Nucleus accumbens (tissue), 56 donors: ENCODE measurements at regions not wholly inside any gene's neighbourhood (a gene's known extent, or its start where the extent isn't known, plus 50 kb on each side); places are given as distances from the start of the nearest gene placed in this dataset.

ENCODE experiments used
- DNase-seq, 56 donors: peaks; one replicate each; lab custom pipeline; 2025; lab: John Stamatoyannopoulos, UW

DNA sequence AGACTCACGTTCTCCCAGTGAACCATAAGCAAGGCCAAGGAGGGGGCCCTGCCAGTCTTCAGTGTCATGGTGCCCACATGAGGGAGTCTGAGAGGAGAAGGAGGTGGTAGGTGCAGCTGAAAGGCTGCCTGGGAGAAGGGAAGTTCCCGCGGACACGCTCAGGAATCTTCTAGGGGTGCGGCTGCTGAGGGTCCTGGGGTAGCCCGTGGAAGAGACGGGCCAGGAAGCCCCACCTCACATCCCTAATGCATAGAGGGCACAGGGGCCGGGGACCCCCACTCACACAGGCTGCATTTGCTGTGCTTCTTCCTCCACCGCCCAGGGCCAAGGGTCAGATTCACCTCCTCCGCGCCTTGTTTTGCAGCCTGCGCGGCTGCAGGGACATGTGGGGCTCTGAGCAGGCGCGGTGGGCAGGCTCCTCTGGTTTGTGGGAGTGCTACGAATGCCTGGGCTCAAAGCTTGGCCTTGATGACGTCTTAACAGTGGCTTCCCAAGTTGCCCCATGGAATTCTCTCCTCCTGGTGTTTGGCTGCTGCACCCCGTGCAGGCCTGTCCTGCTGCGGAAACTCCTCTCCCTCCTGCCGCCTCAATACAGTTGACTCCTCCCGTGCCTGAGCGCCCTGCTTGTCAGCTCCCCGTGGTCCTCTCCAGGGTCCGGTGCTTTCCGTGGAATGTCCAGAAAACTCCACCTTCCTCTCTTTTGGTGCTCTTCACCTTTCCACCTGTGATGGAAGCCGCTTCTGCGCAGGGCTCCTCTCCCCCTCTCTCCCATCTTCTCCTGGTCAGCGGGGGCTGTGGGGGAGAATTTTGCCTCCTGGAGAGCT lies 95.7 kb downstream of the VAPA start:
- no peak for DNase-seq

DNA sequence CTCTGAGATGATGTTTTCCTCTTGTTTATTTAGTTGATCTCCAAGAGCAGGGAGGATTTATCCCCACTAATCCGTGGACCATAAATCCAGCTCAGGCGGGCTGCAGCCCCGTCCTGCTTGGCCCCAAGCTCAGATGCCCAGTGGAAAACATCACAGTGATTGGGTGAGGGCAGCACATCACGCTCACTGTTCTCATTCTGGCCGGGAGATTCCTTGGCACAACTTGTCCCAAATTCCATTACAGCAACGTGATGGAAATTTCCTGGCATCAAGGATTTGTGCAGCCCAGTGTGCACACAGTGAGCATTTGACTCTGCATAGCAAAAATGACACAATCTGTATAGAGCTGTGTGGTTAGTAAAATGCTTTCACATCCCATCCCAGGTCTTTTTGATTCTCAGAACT lies 96.8 kb downstream of the VAPA start:
- peak in 42 of 56 donors; percentile 9 to 75 (median 50) for DNase-seq

DNA sequence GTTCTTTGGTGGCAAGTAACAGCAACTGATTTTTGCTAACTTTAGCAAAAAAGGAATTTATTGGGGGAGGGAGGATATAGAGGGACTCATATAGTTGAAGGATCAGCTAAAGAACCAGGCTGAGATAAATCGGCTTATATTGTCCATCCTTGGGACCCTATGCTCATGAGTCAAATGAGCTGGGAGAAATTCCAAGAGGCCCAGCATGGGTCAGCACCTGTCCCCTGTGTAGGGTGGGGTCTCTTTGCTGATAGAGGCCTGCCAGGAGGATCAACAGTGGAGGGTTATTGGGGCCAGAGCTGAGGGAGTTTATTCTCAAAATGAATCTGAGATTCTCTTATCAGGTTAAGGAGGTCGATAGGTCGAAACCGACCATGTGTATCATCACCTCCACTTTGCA lies 97.2 kb downstream of the VAPA start:
- no peak for DNase-seq

DNA sequence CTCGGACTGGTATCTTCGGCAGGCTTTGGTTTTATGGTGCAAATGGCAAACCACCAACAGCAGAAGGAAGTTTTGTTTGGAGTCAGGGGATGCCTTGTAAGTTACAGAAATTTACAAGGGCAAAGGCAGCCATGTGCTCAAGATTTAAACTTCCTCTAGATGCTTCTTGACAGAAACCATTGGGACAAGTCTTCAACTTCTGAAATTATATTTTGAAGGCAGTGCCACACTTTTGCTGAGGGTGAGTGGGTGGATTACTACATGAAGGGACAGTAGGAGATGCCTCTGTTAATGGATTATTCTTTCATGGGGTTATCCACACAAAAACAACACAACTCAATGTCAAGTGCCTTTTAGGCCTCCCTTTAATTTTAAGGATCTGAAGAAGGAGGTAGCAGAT lies 97.9 kb downstream of the VAPA start:
- no peak for DNase-seq

DNA sequence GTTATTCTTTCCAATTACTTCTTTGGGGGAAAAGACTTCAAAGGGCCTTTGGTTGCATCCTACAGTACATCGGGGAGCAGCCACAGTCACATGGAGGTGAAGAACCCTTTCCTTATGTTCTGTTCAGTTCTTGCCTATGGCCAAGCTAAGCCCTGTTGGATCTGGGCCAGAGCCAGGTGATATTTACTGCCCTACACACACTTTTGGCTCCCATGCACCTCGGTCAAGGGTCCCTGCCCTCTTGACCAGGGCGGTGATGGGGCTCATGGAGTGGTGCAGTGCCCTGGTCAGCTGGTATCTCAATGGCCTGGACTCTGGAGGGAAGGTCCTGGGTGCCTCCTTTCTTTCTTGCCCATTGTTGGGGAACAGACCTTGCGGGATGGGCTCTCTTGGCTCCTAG lies 98.7 kb downstream of the VAPA start:
- no peak for DNase-seq

DNA sequence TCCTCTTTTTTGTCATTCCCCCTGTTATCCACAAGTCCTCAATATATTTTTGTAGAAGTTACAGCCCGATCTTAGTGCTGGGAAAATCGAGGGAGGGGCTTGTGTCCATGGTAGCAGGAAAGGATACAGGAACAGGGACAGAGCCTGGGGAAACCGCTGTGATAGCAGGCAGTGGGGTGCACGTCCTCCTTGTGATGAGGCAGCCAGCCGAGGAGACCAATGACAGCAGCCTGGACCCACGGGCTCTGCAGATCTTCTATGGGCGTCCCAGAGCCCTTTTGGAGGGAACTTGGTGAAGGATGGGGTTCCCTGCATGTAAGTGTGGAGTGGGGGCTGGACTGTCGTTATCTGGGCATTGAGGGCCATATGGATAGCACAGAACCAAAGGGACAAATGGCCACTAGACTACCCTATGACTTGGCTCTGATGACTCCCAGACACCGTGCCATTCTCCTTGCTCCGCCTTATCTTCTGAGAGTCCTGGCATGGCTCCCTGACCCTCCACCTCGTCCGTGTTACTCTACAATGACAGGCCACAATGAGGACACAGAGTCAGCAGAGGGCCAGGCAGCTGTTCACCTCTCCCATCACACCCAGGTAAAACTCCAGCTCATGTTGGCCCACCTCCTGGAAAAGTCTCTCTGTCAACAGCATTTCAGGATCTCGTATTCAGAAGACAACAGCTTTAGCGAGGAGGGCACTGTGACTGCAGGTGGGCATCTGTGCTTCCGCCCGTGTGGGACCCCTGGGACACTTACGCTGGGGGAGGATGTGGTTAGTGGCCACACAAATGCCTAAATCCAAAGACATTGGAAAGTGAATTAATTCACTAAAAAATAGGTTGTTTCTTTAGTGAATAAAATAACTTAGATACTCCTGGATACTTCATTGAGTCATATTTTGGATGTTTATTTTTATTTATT lies 100.1 kb downstream of the VAPA start:
- no peak for DNase-seq

DNA sequence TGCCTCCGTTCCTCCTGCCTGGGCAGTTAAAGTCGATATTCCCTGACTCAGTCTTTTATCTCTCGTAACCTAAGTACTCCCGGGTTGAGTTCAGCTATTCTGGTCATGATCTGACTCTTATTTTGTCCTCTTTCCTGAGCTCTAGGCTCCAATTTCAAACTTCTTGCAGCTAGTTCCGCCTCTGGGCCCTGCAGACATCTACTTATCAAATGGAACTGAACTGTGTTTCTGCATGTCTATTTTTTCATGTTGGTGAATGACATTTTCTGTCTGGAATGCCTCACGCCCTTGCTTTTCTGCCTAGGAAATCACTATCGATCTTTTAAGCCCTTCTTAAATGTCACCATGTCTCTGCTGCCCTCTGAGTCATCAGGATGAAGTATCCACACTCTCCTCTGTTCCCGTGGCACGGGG lies 101.5 kb downstream of the VAPA start:
- no peak for DNase-seq

DNA sequence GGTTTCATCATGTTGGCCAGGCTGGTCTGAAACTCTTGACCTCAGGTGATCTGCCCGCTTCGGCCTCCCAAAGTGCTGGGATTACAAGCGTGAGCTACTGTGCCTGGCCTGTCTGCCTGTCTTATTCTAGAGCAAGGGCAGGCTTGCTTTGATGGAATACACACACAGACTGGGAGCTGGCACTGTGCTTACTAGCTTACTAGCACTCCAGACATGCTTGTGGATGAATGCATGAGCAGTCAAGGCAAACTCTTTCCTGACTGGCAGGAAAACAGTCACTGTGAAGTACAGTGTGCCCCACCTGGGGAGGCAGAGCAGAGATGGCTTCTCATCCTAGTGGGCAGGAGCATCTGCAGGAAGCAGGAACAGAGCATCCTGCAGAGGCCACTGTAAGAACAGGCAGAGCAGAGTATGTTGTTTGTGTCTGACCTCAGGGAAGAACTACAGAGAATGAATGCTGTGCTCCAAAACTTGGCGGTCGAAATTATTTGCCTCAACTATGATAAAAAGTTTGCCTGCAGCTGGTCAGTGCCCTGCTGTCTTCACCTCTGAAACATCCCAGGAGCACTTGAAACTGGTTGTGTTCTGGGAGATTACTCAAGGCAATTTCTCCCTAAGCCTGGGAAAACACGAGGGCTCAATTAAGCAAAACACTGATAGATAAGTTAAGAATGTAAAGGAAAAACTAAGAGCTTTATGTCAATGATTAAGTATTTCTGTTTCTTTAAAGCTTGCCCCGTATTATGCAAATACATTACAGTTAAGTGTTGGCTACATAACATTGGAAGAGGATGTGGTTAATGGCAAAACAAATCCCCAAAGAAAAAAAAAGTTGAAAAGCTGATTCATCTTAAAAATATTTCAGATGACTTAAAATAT lies 102.4 kb downstream of the VAPA start:
- no peak for DNase-seq

DNA sequence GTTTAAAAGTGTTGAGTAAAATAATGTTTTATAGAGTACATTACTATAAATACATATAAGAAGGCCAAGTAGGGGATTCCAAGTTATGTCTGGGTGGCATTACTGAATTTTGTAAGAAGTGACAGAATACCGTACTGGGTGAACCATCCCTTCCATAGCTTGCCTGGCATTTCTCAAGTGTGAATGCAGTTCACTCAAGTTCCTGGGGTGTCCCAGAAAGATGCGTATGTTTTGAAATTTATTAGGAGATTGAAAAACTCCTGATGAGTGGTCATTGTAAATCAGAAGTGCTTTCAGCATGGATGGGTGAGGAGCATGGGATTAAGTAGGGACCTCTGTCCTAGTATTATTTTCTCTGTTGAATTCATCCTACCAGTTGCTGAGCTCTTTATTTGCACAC lies 103.2 kb downstream of the VAPA start:
- no peak for DNase-seq

DNA sequence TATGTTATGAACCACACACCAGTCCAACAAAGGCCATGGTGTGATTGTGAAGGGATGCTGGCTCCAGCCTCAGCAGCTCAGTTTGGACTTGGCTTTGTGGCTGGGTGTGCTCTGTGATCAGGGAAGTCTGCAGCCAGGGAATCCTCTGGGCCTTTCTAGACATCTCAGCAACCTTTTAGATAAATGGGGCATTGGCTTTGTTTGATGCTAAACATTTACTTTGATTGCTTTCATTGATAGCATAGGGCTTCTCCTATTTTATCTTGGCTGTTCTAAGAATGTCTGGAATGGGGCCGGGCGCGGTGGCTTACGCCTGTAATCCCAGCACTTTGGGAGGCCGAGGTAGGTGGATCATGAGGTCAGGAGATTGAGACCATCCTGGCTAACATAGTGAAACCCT lies 104.5 kb downstream of the VAPA start:
- no peak for DNase-seq

DNA sequence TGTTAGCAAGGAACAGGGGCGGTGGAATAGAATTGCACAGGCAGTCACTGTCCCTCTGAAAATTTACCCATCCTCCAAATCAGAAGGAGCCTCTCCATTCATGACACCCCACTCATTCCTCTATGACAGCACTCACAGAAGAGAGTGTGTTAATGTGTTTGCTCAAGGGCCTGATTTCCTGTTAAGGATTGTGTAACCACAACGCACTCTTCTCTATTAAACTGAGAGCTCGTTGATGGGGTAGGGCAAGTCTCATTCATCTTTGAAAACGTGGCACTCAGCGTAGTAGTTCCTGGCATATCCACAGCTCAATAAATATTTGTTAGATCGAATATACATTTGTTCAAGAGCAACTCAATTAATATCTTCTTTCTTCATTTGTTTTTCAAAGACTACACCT lies 106.4 kb downstream of the VAPA start:
- DNase-seq, result no peak

DNA sequence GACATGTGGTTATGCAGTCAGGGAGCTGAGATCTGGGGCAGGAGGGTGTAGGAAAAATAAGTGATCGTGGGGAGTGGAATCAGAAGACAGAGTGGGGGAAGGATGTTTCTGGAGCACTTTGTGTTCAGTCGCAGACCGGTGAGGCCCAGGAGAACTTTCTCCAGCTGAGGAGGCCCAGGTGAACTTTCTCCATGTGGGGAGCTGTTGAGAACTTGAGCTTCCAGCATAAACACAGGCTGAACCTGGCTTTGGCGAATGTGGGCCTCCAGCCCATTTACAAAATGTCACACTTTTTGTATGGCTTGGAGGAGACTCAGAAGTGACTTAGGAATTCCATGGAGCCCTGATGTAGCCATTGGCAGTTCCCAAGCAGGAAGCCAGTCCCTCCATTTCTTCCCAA lies 108.5 kb downstream of the VAPA start:
- DNase-seq, result no peak

DNA sequence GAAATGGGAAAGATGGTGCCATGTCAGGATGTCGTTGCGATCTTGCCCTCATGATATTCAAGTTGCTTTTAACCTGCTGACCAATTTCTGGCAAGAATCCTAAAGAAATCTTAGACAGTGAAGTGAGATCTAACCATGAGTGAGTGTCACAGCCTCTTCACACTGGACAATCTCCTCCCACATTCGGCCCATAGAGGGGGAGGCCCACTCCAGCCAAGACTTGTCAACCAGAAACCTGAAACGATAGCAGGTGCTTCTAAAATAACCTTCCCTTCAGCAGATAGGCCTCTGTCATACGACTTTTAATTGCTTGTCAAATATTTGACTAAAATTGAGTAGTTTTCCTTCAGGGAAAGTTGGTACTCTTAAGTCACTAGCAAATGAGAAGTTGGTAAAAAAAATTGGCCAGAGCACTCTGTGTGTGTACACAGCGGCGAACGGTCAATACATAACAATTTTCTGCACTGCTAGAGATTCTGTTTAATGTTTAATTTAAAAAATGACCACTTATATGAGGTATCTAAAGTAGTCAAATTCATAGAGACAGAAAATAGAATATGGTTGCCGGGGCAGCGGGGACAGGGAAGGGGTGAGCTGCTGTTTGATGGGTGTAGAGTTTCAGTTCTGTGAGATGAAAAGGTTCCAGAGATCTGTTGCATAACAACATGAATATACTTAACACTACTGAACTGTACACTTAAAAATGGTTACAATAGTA lies 110.2 kb downstream of the VAPA start:
- DNase-seq, result no peak

DNA sequence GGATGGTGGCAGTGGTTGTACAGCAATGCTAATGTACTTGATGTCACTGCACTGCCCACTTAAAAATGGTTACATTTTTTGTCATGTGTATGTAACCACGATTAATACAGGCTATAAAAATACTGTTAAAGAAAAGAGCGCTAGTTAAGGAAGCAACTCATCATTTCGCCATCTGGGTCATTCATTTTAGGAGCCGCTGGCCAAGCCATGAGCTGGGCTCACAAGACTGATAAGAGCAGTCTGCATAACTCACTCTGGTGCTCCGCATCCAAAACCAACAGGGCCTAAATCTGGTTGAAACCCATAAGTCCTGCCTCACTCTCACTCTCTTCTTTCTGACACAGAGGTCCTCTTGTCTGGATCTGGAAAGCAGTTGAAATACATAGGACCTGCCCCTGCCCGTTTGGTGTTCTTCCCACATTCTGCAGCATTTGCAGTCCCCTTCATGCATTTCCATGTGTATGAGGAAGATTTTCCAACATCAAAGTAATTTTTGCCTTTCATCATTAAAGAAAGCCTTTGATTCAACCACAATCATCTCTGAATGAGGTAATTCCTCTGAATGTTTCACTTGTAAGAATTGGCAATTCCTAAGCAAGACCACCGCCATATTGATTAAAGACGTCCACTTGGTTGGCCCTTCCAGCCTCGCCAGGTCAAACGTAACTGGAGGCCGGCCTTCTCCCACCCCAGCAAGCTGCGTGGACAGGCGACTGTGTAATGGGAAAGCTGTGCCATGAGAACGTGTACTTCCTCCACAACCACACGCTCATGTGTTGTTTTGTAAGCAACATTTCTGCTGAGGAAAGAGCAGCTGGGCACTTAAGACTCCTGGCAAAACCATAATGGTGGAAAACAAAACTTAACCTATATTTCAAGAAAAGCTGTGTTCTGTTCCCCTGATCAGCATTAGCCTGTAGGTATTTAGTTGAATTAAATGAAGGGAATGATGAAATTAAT lies 112.2 kb downstream of the VAPA start:
- no peak for DNase-seq

DNA sequence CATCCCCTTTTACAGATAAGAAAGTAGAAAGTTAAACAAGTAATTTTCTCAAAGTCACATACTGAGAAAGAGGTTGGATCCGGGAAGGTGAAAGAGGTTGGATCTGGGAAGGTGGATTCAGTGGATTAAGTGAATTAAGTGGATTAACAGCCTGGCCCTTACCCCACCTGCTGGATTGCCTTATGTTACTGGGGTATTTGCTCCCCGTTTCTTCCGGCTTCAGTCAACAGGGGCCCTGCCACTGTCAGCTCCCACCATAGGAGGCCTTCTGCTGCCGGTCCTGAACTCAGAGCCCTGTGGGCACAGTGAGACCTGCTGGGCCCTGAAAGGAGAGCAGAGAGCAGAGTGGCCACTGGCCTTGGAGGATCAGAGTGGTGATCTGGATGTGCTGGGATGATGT lies 113.2 kb downstream of the VAPA start:
- no peak for DNase-seq

DNA sequence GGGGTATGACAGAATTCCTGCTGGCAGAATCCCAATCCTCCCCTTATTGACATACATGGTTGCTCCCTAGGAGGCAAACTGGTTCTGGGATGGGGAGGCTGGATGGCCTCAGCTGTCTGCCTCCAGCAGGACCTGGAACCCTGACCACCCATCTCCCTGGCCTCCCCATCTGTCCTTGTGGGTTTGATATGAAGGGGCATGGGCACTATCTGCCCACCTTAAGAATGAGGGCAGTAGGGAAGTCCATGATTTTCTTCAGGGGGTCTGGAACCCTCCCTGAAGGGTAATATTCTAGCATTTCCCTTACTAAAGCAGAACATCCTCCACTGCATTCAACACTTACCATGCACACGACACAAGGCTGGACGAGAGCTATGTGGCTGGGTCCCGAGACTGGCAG lies 113.6 kb downstream of the VAPA start:
- no peak for DNase-seq

DNA sequence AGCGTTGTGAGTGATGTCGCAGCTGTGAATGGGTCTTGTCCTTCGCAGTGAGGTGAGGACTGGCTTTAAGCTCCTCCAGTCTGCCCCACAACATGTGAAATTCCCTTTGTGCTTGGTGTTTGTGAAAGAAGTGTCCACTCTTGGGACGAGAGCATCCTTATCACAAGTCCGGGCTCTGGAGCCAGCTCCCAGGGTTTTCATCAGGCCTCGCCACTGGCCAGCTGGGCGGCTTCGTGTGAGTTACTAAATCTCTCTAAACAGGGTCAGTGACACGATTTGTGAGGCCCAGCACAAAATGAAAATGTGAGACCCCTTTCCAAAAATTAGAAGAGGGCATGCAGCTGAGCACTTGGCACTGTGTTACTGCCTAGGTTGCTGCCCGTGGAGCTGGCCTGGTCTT lies 115.9 kb downstream of the VAPA start:
- DNase-seq, result no peak

DNA sequence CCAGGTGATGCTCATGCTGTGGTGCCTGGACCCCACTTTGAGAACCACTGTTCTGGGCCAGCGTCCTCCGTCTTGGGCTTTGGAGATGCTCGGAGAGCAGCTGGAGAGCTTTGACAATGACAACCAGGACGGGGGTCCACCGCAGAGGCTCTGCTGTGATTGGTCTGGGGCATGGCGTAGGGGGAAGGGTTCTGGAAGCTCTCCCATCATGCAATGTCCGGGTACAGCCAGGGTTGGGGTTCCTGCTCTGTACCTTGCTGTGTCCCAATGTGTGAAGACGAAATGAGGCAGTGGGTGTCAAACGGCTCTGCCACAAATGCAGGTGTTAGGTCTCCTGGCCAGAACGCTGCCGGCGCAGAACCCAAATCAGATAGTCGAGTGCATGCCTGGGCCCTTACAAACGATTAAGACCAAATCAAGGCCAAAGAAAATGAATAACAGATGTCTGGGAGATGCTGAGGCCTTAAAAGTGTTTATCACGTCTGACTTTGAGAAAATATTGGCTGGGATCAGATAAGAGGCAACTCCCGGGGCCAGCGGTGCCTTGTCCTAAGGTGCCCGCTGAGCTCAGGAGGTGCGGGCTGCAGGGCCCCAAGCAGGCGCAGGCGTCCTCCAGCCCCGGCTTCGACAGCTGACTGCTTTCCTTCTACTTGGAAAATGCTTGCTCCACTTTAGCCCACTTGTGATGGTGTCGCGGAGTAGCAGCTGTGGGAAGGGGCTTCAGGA lies 117.2 kb downstream of the VAPA start:
- DNase-seq, result no peak
